GM18951 (cell line): ENCODE measurements at regions not wholly inside any gene's neighbourhood (a gene's known extent, or its start where the extent isn't known, plus 50 kb on each side); places are given as distances from the start of the nearest gene placed in this dataset.

Experiments
- POLR2A ChIP-seq: IDR thresholded peaks from 4 replicates; pipeline ENCODE4 v1.6.1; 2011; ENCODE audit warnings: mild to moderate bottlenecking; ENCODE audit not compliant: insufficient read length, insufficient read depth; ENCODE audit errors: extremely low read depth
- in situ Hi-C: fragments of 300-500 bp; cut with MboI; formaldehyde crosslinking; loops from one replicate; pipeline ENCODE4 v1.12.0; 2022; ENCODE audit warnings: low sequenced_read_pairs, mixed read lengths, inconsistent platforms; ENCODE audit not compliant: unreplicated experiment

GRCh38 chr14:80100681-80101080, 110.6 kb downstream of the DIO2 start:
- in situ Hi-C loops, result no loop called here
- TF ChIP-seq POLR2A, result no peak

- no peak for TF ChIP-seq POLR2A
- in situ Hi-C loops, result no loop called here
Measured at GRCh38 chr14:80095623-80096022, 115.7 kb downstream of the DIO2 start.

- in situ Hi-C loops, result no loop called here
- no peak for TF ChIP-seq POLR2A
Measured at GRCh38 chr14:80087411-80087810, 123.9 kb downstream of the DIO2 start.

GRCh38 chr14:80084196-80084595, 127.1 kb downstream of the DIO2 start:
- no peak for TF ChIP-seq POLR2A
- in situ Hi-C loops, result no loop called here

- in situ Hi-C loops, result no loop called here
- no peak for TF ChIP-seq POLR2A
Measured at GRCh38 chr14:80080601-80081000, 130.7 kb downstream of the DIO2 start.

GRCh38 chr14:80078501-80078900, 132.8 kb downstream of the DIO2 start:
- no peak for TF ChIP-seq POLR2A
- in situ Hi-C loops, result no loop called here

GRCh38 chr14:80077262-80077661, 134.0 kb downstream of the DIO2 start:
- TF ChIP-seq POLR2A, result no peak
- in situ Hi-C loops, result no loop called here

GRCh38 chr14:80074900-80075574, 136.3 kb downstream of the DIO2 start:
- in situ Hi-C loops, result loop anchor here (25.0 kb wide), 1 partner anchor 762 kb away; no protein-coding TSS in a partner anchor
- TF ChIP-seq POLR2A, result no peak

- in situ Hi-C loops, result loop anchor here (25.0 kb wide), 1 partner anchor 778 kb away; no protein-coding TSS in a partner anchor
- no peak for TF ChIP-seq POLR2A
Measured at GRCh38 chr14:80059041-80059440, 152.3 kb downstream of the DIO2 start.

GRCh38 chr14:80056497-80056801, 154.9 kb downstream of the DIO2 start:
- TF ChIP-seq POLR2A, result no peak
- in situ Hi-C loops, result loop anchor here (25.0 kb wide), 1 partner anchor 781 kb away; no protein-coding TSS in a partner anchor

GRCh38 chr14:80055667-80056496, 155.4 kb downstream of the DIO2 start:
- TF ChIP-seq POLR2A, result no peak
- in situ Hi-C loops, result loop anchor here (25.0 kb wide), 1 partner anchor 781 kb away; no protein-coding TSS in a partner anchor

GRCh38 chr14:80055226-80055625, 156.1 kb downstream of the DIO2 start:
- in situ Hi-C loops, result loop anchor here (25.0 kb wide), 1 partner anchor 782 kb away; no protein-coding TSS in a partner anchor
- TF ChIP-seq POLR2A, result no peak

- no peak for TF ChIP-seq POLR2A
- in situ Hi-C loops, result loop anchor here (25.0 kb wide), 1 partner anchor 783 kb away; no protein-coding TSS in a partner anchor
Measured at GRCh38 chr14:80054020-80054419, 157.3 kb downstream of the DIO2 start.

- TF ChIP-seq POLR2A, result no peak
- in situ Hi-C loops, result no loop called here
Measured at GRCh38 chr14:80049055-80049454, 162.2 kb downstream of the DIO2 start.

GRCh38 chr14:80047761-80048160, 163.5 kb downstream of the DIO2 start:
- in situ Hi-C loops, result no loop called here
- TF ChIP-seq POLR2A, result no peak
